OCI-M2 (cell line): ENCODE measurements at regions not wholly inside any gene's neighbourhood (a gene's known extent, or its start where the extent isn't known, plus 50 kb on each side); places are given as distances from the start of the nearest gene placed in this dataset.
"Not testable (repeated sequence)": the region's sequence is repeated elsewhere in the genome, so short reads cannot be mapped to it uniquely, and the experiment has no call there.

Experiments used
- DNase-seq: peaks from one replicate; lab custom pipeline; 2025; ENCODE audit not compliant: unreplicated experiment; lab: John Stamatoyannopoulos, UW

- no peak for DNase-seq
Measured at GRCh38 chr13:44752164-44752563, 176.0 kb upstream of the TSC22D1 start.

GRCh38 chr13:44750630-44751029, 174.5 kb upstream of the TSC22D1 start:
- no peak for DNase-seq

GRCh38 chr13:44749906-44750305, 173.8 kb upstream of the TSC22D1 start:
- no peak for DNase-seq

- DNase-seq, result no peak
Measured at GRCh38 chr13:44748439-44748838, 172.3 kb upstream of the TSC22D1 start.

GRCh38 chr13:44747179-44747578, 171.0 kb upstream of the TSC22D1 start:
- no peak for DNase-seq

GRCh38 chr13:44746690-44747089, 170.6 kb upstream of the TSC22D1 start:
- no peak for DNase-seq

GRCh38 chr13:44744880-44745633, 168.9 kb upstream of the TSC22D1 start:
- no peak for DNase-seq

- DNase-seq, result no peak
Measured at GRCh38 chr13:44739539-44739938, 163.4 kb upstream of the TSC22D1 start.

- no peak for DNase-seq
Measured at GRCh38 chr13:44739120-44739519, 163.0 kb upstream of the TSC22D1 start.

- no peak for DNase-seq
Measured at GRCh38 chr13:44738463-44738862, 162.3 kb upstream of the TSC22D1 start.

- no peak for DNase-seq
Measured at GRCh38 chr13:44735806-44736205, 159.7 kb upstream of the TSC22D1 start.

GRCh38 chr13:44734201-44734707, 158.1 kb upstream of the TSC22D1 start:
- no peak for DNase-seq

GRCh38 chr13:44732503-44733098, 156.5 kb upstream of the TSC22D1 start:
- DNase-seq, result no peak

GRCh38 chr13:44730851-44731250, 154.7 kb upstream of the TSC22D1 start:
- no peak for DNase-seq

- no peak for DNase-seq
Measured at GRCh38 chr13:44730099-44730498, 154.0 kb upstream of the TSC22D1 start.

- DNase-seq, result not testable (repeated sequence)
Measured at GRCh38 chr13:44727591-44727990, 151.5 kb upstream of the TSC22D1 start.

- no peak for DNase-seq
Measured at GRCh38 chr13:44726778-44727177, 150.6 kb upstream of the TSC22D1 start.

GRCh38 chr13:44726214-44726613, 150.1 kb upstream of the TSC22D1 start:
- no peak for DNase-seq

- no peak for DNase-seq
Measured at GRCh38 chr13:44719857-44720671, 143.9 kb upstream of the TSC22D1 start.

- DNase-seq, result no peak
Measured at GRCh38 chr13:44718467-44718866, 142.3 kb upstream of the TSC22D1 start.

- no peak for DNase-seq
Measured at GRCh38 chr13:44715287-44716230, 139.4 kb upstream of the TSC22D1 start.
